HepG2 (cell line): ENCODE measurements at regions not wholly inside any gene's neighbourhood (a gene's known extent, or its start where the extent isn't known, plus 50 kb on each side); places are given as distances from the start of the nearest gene placed in this dataset.

ENCODE experiments used
- ATAC-seq: fragments of 200-7000 bp; cut with Tn5 transposase; 3 replicates; pipeline ENCODE4 v1.9.1; 2020; ENCODE audit warnings: mild to moderate bottlenecking, moderate library complexity
- BruUV-seq: library from RNA; stranded (reverse); fragments of 400-500 nt; replicated peaks from 2 replicates; lab custom pipeline; 2021; lab: Mats Ljungman, UMichigan
- CTCF ChIA-PET: fragments of 300-600 bp; formaldehyde crosslinking; extraction: SDS; loops from one replicate; lab custom pipeline; 2021; ENCODE audit warnings: low total read pairs, inconsistent platforms, low intra/inter-chr PET ratio; lab: Yijun Ruan, JAX
- POLR2A ChIA-PET: fragments of 350-600 bp; sonication (Branson Sonifier 250); formaldehyde crosslinking; loops from one replicate; lab custom pipeline; 2020; ENCODE audit warnings: antibody characterized with exemption, inconsistent platforms; lab: Yijun Ruan, JAX
- DNase-seq: peaks from one replicate; pipeline ENCODE4 v3.0.0-alpha.2; 2015; ENCODE audit warnings: low spot score
- FAIRE-seq: peaks from 3 replicates; lab custom pipeline; 2011; peaks lifted over from hg19 to GRCh38; lab: Jason Lieb, UNC
- H2AFZ ChIP-seq: one replicate; pipeline ENCODE4 v1.6.1; 2011; ENCODE audit warnings: low read length, inconsistent platforms
- H3K27ac ChIP-seq: fragments of 300-600 bp; 3 replicates; pipeline ENCODE4 v1.8.0; 2011; ENCODE audit warnings: mixed run types, mild to moderate bottlenecking, mixed read lengths, low read length, inconsistent platforms; ENCODE audit not compliant: insufficient read depth; ENCODE audit errors: extremely low read length
- H3K27me3 ChIP-seq, 2 experiments: fragments of 200-600 bp in 1 of 2; 2 replicates in 1 of 2; 3 replicates in 1 of 2; pipeline versions ENCODE4 v1.6.0 to v1.8.0; 2011; ENCODE audit warnings: low read length in 2 of 2, mild to moderate bottlenecking in 2 of 2, moderate library complexity in 2 of 2, inconsistent platforms in 1 of 2; ENCODE audit not compliant: insufficient read depth in 2 of 2, control insufficient read depth in 1 of 2
- H3K36me3 ChIP-seq, 2 experiments: fragments of 200-600 bp in 1 of 2; replicated peaks in 1 of 2; 2 replicates in 1 of 2; 3 replicates in 1 of 2; pipeline versions ENCODE4 v1.5.1 to v1.8.0; 2011; ENCODE audit warnings: low read length in 2 of 2, inconsistent platforms in 1 of 2; ENCODE audit not compliant: insufficient read depth in 2 of 2, control insufficient read depth in 1 of 2
- H3K4me1 ChIP-seq: 2 replicates; pipeline ENCODE4 v1.5.1; 2012; ENCODE audit warnings: low read length, inconsistent platforms; ENCODE audit not compliant: insufficient read depth
- H3K4me2 ChIP-seq: 2 replicates; pipeline ENCODE4 v1.6.0; 2011; ENCODE audit warnings: low read depth, low read length, inconsistent platforms
- H3K4me3 ChIP-seq, 3 experiments: fragments of 200-600 bp in 1 of 3; sonication (generic), shearing (Covaris generic) in 1 of 3; replicated peaks in 1 of 3; 2 replicates each; pipeline ENCODE4 v1.5.1; 2011 to 2016; ENCODE audit warnings: low read length in 3 of 3, inconsistent platforms in 2 of 3, low read depth in 2 of 3, mild to moderate bottlenecking in 2 of 3, control low read depth in 1 of 3, mixed read lengths in 1 of 3; ENCODE audit not compliant: insufficient read depth in 1 of 3
- H3K79me2 ChIP-seq: one replicate; pipeline ENCODE4 v1.6.1; 2011; ENCODE audit warnings: low read length, inconsistent platforms; ENCODE audit not compliant: insufficient read depth
- H3K9ac ChIP-seq: 2 replicates; pipeline ENCODE4 v1.6.0; 2011; ENCODE audit warnings: mild to moderate bottlenecking, low read depth, low read length, inconsistent platforms; ENCODE audit not compliant: insufficient read depth
- H3K9me3 ChIP-seq: 2 replicates; pipeline ENCODE4 v1.5.1; 2012; ENCODE audit warnings: mild to moderate bottlenecking, low read length
- H4K20me1 ChIP-seq: 2 replicates; pipeline ENCODE4 v1.6.0; 2011; ENCODE audit warnings: inconsistent platforms, mild to moderate bottlenecking, low read length, moderate library complexity; ENCODE audit not compliant: insufficient read depth
- ATF7-NPFF ChIP-seq: sonication (generic); formaldehyde crosslinking; IDR thresholded peaks from 2 replicates; pipeline ENCODE4 v1.8.1; 2023; ENCODE audit warnings: mild to moderate bottlenecking, low read depth, missing genetic modification reagents, moderate library complexity
- KDM1A ChIP-seq: IDR thresholded peaks from 2 replicates; pipeline ENCODE4 v1.6.1; 2016; ENCODE audit warnings: missing compliant biosample characterization
- NFKB2 ChIP-seq: sonication (generic); formaldehyde crosslinking; IDR thresholded peaks from 2 replicates; pipeline ENCODE4 v1.4.0; 2020; ENCODE audit warnings: missing genetic modification reagents, borderline replicate concordance
- NR2C2 ChIP-seq: sonication (generic); formaldehyde crosslinking; IDR thresholded peaks from 2 replicates; pipeline ENCODE4 v1.4.0; 2020; ENCODE audit warnings: missing genetic modification reagents, mild to moderate bottlenecking, moderate library complexity, borderline replicate concordance
- PITX1 ChIP-seq: sonication (generic); formaldehyde crosslinking; IDR thresholded peaks from 2 replicates; pipeline ENCODE4 v1.5.1; 2020; ENCODE audit warnings: mild to moderate bottlenecking, missing genetic modification reagents
- SOX6 ChIP-seq, 2 experiments: fragments of 450-650 bp in 1 of 2; sonication (generic) in 1 of 2; formaldehyde crosslinking in 1 of 2; IDR thresholded peaks; 2 replicates each; pipeline versions ENCODE4 v1.4.0 to v1.6.1; 2017 to 2020; ENCODE audit warnings: antibody characterized with exemption in 1 of 2, mild to moderate bottlenecking in 1 of 2, missing genetic modification reagents in 1 of 2
- SRSF1 ChIP-seq: fragments of 200-400 bp; formaldehyde crosslinking; optimal IDR thresholded peaks from 2 replicates; pipeline ENCODE3; 2017; ENCODE audit warnings: mild to moderate bottlenecking, low read depth, low read length, moderate library complexity
- TCF7 ChIP-seq: sonication (generic); IDR thresholded peaks from 2 replicates; pipeline ENCODE4 v1.6.1; 2016; ENCODE audit warnings: antibody characterized with exemption, low read depth
- ZKSCAN5 ChIP-seq: sonication (generic); formaldehyde crosslinking; IDR thresholded peaks from 2 replicates; pipeline ENCODE4 v1.5.1; 2020; ENCODE audit warnings: mild to moderate bottlenecking, missing genetic modification reagents
- ZNF34 ChIP-seq: sonication (generic); formaldehyde crosslinking; IDR thresholded peaks from 2 replicates; pipeline ENCODE4 v1.4.0; 2020; ENCODE audit warnings: mild to moderate bottlenecking, missing genetic modification reagents, borderline replicate concordance
- ZNF441 ChIP-seq: sonication (generic); formaldehyde crosslinking; IDR thresholded peaks from 2 replicates; pipeline ENCODE4 v1.7.0; 2021; ENCODE audit warnings: missing genetic modification reagents, borderline replicate concordance
- ZNF552 ChIP-seq: sonication (generic); formaldehyde crosslinking; IDR thresholded peaks from 2 replicates; pipeline ENCODE4 v1.9.0; 2022; ENCODE audit warnings: missing genetic modification reagents, mild to moderate bottlenecking, borderline replicate concordance
- ZNF570 ChIP-seq: sonication (generic); formaldehyde crosslinking; IDR thresholded peaks from 2 replicates; pipeline ENCODE4 v1.4.0; 2020; ENCODE audit warnings: mild to moderate bottlenecking, missing genetic modification reagents, borderline replicate concordance
- ZNF674 ChIP-seq: sonication (generic); formaldehyde crosslinking; IDR thresholded peaks from 2 replicates; pipeline ENCODE4 v1.5.0; 2020; ENCODE audit warnings: low read depth, mild to moderate bottlenecking, missing genetic modification reagents
- ZSCAN31 ChIP-seq: sonication (generic); formaldehyde crosslinking; IDR thresholded peaks from 2 replicates; pipeline ENCODE4 v1.5.0; 2020; ENCODE audit warnings: low read depth, mild to moderate bottlenecking, missing genetic modification reagents
- WGBS: methylation state at CpG from one replicate; pipeline ENCODE4 v1.1.6; 2017; ENCODE audit warnings: low lambda C conversion rate; 5-methylcytosine and 5-hydroxymethylcytosine counted together
- in situ Hi-C: cut with HindIII; loops from 2 replicates; pipeline ENCODE4 v1.10.0; 2017; ENCODE audit warnings: low pct_unique_long_range_greater_than_20kb; ENCODE audit not compliant: extremely low pct_ligation_motif_present
- intact Hi-C: fragments of 100-400 bp; cut with micrococcal nuclease; formaldehyde crosslinking; loops from one replicate; pipeline ENCODE4 v1.10.0; 2022; ENCODE audit not compliant: unreplicated experiment
- TF ChIP-seq, protein P1 (sequence below): sonication (generic); formaldehyde crosslinking; IDR thresholded peaks from 2 replicates; pipeline ENCODE4 v1.9.0; 2021; ENCODE audit warnings: missing genetic modification reagents, borderline replicate concordance
- TF ChIP-seq, protein P2 (sequence below): IDR thresholded peaks from 2 replicates; pipeline ENCODE4 v1.6.1; 2018; ENCODE audit warnings: missing genetic modification reagents, mild to moderate bottlenecking, missing compliant biosample characterization

DNA sequence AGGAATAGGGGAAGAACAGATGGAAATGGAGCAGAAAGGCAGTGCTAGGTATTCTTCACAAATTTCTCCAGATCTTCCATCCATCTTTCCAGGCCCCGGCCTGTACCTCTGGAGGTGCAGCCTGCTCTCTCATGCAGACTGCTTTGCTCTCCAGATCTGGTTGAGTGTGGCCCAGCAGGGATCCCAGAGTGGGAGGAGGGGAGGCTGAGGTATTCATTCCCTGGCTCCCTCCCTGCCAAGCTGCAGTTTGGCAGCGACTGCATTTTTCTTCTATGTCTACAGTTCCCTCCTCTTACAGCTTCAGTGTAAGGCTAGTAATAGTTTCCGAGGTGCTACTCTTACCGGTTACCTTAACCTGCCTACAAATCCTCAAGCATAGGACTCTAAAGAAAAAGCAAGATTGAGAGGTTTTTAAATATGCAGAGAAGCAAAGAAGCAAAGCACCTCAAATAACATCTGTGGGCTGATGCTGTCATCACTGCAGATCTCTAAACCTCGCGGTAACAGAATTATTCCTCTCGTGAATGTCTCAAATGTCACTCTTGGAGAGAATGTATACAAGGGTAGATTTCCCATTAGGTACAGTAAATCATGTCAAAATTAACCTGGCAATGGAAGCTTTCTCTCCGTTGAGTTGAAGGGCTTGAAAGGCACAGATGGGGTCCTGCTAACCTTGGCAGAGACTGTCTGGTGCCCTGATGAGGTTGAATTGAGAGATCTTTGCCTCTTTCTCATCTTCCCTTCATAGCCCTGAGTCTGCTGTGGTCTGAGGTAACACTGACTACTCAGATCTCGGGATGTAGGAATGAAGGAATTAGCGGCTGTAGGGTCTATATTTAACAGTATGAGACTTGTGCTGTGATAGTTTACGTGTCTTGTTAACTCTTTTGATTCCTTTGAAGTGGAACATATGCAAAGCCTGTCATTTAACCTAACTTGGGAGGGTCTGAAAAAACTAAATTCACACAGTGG, 297.9 kb upstream of the C11orf87 start:
- no peak for ATAC-seq
- FAIRE-seq = no peak
- in situ Hi-C loops = no loop called here
- no TSS peak for BruUV-seq
- no peak for DNase-seq
- Histone ChIP-seq H3K9ac (no peak overlapping the region), H3K9me3 (no peaks in the 10 kb centered on the region), H4K20me1 (no peaks in the 10 kb centered on the region), H3K27me3 (peaks cover 3 to 10% of the 10 kb centered on the region in 2 experiments; a peak in 3 of 5 replicates), H2AFZ (no peak overlapping the region)
- intact Hi-C loops = no loop called here
- ChIA-PET POLR2A (no interaction called here), CTCF (no interaction called here)
- TF ChIP-seq NR2C2 (CRISPR knock-in tag) (no peak), SOX6 (IDR thresholded peaks at IDR 0.05) (no peak), SOX6 (CRISPR knock-in tag; IDR thresholded peaks at IDR 0.05) (no peak), TCF7 (no peak), ZKSCAN5 (CRISPR knock-in tag) (no peak), ZNF552 (no peak), KDM1A (CRISPR knock-in tag) (no peak), ATF7-NPFF (CRISPR knock-in tag) (no peak), PITX1 (no peak), ZNF34 (CRISPR knock-in tag) (no peak), ZNF570 (CRISPR knock-in tag) (no peak), NFKB2 (no peak), ZSCAN31 (CRISPR knock-in tag) (no peak), SRSF1 (no peak), ZNF441 (no peak), ZNF674 (CRISPR knock-in tag) (no peak)
- TF ChIP-seq, protein P1, sequence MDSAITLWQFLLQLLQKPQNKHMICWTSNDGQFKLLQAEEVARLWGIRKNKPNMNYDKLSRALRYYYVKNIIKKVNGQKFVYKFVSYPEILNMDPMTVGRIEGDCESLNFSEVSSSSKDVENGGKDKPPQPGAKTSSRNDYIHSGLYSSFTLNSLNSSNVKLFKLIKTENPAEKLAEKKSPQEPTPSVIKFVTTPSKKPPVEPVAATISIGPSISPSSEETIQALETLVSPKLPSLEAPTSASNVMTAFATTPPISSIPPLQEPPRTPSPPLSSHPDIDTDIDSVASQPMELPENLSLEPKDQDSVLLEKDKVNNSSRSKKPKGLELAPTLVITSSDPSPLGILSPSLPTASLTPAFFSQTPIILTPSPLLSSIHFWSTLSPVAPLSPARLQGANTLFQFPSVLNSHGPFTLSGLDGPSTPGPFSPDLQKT = no peak
- TF ChIP-seq, protein P2, sequence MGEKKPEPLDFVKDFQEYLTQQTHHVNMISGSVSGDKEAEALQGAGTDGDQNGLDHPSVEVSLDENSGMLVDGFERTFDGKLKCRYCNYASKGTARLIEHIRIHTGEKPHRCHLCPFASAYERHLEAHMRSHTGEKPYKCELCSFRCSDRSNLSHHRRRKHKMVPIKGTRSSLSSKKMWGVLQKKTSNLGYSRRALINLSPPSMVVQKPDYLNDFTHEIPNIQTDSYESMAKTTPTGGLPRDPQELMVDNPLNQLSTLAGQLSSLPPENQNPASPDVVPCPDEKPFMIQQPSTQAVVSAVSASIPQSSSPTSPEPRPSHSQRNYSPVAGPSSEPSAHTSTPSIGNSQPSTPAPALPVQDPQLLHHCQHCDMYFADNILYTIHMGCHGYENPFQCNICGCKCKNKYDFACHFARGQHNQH = no peak
- TF ChIP-seq, all 625 proteins: peak for 0
- no peak overlapping the region for H3K4me3 ChIP-seq
- H3K36me3 ChIP-seq = no peaks in the 10 kb centered on the region
- no peak overlapping the region for H3K4me2 ChIP-seq
- H3K79me2 ChIP-seq = no peaks in the 10 kb centered on the region
- no peaks in the 10 kb centered on the region for H3K4me1 ChIP-seq
- 0% methylated on average over 10 of the region's 11 CpGs for WGBS
- no peak overlapping the region for H3K27ac ChIP-seq
